Mucosa of rectum (tissue), 2 donors: ENCODE measurements at regions not wholly inside any gene's neighbourhood (a gene's known extent, or its start where the extent isn't known, plus 50 kb on each side); places are given as distances from the start of the nearest gene placed in this dataset.
"Not testable (repeated sequence)": the region's sequence is repeated elsewhere in the genome, so short reads cannot be mapped to it uniquely, and the experiment has no call there.

Experiments used
- H3K27ac ChIP-seq, 2 donors: one replicate each; pipeline ENCODE4 v1.7.0; 2013; ENCODE audit warnings: inconsistent platforms in 2 of 2, low read depth in 2 of 2, low read length in 2 of 2
- H3K27me3 ChIP-seq, 2 donors: one replicate each; pipeline ENCODE4 v1.7.0; 2013; ENCODE audit warnings: low read length in 2 of 2; ENCODE audit not compliant: control insufficient read depth in 2 of 2, insufficient read depth in 2 of 2
- H3K36me3 ChIP-seq, 2 donors: one replicate each; pipeline ENCODE4 v1.7.0; 2013; ENCODE audit warnings: low read length in 2 of 2; ENCODE audit not compliant: control insufficient read depth in 2 of 2, insufficient read depth in 2 of 2
- H3K4me1 ChIP-seq, 2 donors: one replicate each; pipeline ENCODE4 v1.7.0; 2013; ENCODE audit warnings: low read length in 2 of 2, mild to moderate bottlenecking in 1 of 2; ENCODE audit not compliant: control insufficient read depth in 2 of 2, insufficient read depth in 2 of 2
- H3K4me3 ChIP-seq, 2 donors: one replicate each; pipeline ENCODE4 v1.7.0; 2013; ENCODE audit warnings: low read length in 2 of 2
- H3K9ac ChIP-seq, 2 donors: one replicate each; pipeline ENCODE4 v1.7.0; 2013; ENCODE audit warnings: low read length in 2 of 2, low read depth in 1 of 2, mild to moderate bottlenecking in 1 of 2
- H3K9me3 ChIP-seq, 2 donors: one replicate each; pipeline ENCODE4 v1.7.0; 2013; ENCODE audit warnings: low read length in 2 of 2; ENCODE audit not compliant: control insufficient read depth in 2 of 2
- donor health status: healthy.
- donor health status: Normal muscosa, but diverticular disease.

DNA sequence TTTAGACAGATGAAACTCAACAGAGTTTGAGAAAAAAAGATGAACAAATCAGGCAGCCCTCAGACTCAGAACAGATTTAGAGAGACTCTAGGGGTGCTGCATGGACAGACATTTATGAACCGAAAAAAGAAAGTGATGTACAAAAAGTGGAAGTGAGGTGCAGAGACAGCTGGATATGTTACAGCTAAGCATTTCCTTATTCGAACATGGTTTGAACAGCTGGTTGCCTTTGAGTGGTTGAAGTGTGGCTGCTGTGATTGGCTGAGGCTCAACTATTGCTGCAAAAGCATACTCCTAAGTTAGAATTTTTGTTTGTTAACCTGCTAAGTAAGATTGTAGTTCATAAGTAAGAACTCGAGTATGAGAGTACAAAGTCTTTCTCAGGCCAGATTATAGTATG is 331.5 kb upstream of the PABPC4L start:
- Histone ChIP-seq H3K27ac (no peak overlapping the region), H3K27me3 (no peaks in the 10 kb centered on the region), H3K36me3 (no peaks in the 10 kb centered on the region), H3K9ac (no peak overlapping the region), H3K4me1 (no peaks in the 10 kb centered on the region), H3K4me3 (no peak overlapping the region), H3K9me3 (no peaks in the 10 kb centered on the region)

DNA sequence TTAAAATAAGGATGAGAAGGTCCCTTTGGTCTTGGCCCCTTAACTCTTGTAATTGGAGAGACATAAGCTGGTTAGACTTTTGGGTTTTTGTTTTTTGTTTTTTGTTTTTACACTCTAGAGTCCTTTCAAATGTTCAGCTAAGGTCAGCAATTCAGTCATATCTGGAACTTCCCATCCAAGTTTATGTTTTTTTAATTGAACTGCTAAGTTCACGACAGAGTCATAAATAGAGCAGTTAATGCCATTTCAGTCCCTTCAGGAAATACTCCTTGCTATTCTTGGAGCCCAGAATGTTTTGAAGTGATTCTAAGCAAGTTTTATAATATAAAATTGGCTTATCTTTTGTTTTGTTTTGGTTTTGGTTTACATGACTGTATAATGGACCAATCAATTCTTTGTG is 329.4 kb upstream of the PABPC4L start:
- Histone ChIP-seq H3K27ac (no peak overlapping the region), H3K4me1 (no peaks in the 10 kb centered on the region), H3K4me3 (no peak overlapping the region), H3K9me3 (no peaks in the 10 kb centered on the region), H3K9ac (no peak overlapping the region), H3K27me3 (no peaks in the 10 kb centered on the region), H3K36me3 (no peaks in the 10 kb centered on the region)

- H3K4me1 ChIP-seq, result no peaks in the 10 kb centered on the region
- no peak overlapping the region for H3K4me3 ChIP-seq
- no peak overlapping the region for H3K9ac ChIP-seq
- no peaks in the 10 kb centered on the region for H3K9me3 ChIP-seq
- no peaks in the 10 kb centered on the region for H3K27me3 ChIP-seq
- no peak overlapping the region for H3K27ac ChIP-seq
- H3K36me3 ChIP-seq, result no peaks in the 10 kb centered on the region
These were observed 328.0 kb upstream of the PABPC4L start for GRCh38 chr4:134529629-134530028.

DNA sequence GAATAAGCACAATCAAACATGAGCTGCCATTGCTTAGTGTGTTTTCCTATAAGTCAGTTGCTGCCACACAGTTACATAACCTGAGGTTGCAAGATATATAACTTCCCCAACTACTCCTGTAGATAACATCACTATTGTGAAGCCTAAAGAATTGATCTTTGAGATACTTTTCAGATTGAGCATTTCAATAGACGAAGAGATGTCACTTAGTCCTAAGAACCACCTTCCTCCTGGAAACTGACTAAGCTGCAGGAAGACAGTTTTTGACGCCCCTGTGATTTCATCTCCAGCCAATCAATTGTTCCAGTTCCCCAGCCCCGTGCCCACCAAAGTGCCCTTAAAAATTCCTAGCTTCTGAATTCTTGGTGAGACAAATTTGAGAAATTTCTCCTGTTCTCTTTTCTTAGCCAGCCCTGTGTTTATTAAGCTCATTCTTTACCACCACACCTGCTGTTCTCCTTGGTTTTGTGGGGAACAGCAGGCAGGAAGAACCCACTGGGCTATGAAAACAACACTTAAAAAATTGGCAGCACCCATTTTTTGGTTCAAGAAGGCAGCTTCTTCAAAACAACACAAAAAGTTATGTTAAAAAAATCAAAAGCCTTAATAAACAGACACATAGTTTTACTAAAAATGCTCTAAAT is 317.1 kb upstream of the PABPC4L start:
- Histone ChIP-seq H3K4me3 (no peak overlapping the region), H3K36me3 (no peaks in the 10 kb centered on the region), H3K27me3 (no peaks in the 10 kb centered on the region), H3K9me3 (no peaks in the 10 kb centered on the region), H3K4me1 (no peaks in the 10 kb centered on the region), H3K27ac (no peak overlapping the region), H3K9ac (no peak overlapping the region)

DNA sequence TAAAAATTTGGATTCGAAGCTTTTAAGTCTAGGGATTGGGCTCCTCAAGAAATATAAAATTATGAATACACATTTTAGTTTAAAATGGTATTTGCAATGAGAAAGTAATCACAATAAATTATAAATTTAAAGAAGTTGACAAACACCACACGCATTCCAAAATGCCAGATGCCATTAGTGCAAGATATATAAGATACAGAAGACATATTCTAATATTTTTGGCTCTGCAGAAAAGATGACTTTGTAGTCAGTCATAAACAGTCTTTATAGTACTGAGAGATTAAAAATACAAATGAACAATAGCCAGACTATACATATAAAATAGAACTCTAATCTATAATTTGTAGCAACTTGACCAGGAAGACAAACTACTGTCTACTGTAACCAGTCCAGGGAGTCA is 309.0 kb upstream of the PABPC4L start:
- Histone ChIP-seq H3K4me1 (no peaks in the 10 kb centered on the region), H3K9me3 (no peaks in the 10 kb centered on the region), H3K27ac (no peak overlapping the region), H3K4me3 (no peak overlapping the region), H3K36me3 (no peaks in the 10 kb centered on the region), H3K9ac (no peak overlapping the region), H3K27me3 (no peaks in the 10 kb centered on the region)

GRCh38 chr4:134505511-134505910 is 303.9 kb upstream of the PABPC4L start:
- Histone ChIP-seq H3K27ac (no peak overlapping the region), H3K9me3 (no peaks in the 10 kb centered on the region), H3K36me3 (no peaks in the 10 kb centered on the region), H3K4me1 (no peaks in the 10 kb centered on the region), H3K9ac (no peak overlapping the region), H3K4me3 (no peak overlapping the region), H3K27me3 (no peaks in the 10 kb centered on the region)

DNA sequence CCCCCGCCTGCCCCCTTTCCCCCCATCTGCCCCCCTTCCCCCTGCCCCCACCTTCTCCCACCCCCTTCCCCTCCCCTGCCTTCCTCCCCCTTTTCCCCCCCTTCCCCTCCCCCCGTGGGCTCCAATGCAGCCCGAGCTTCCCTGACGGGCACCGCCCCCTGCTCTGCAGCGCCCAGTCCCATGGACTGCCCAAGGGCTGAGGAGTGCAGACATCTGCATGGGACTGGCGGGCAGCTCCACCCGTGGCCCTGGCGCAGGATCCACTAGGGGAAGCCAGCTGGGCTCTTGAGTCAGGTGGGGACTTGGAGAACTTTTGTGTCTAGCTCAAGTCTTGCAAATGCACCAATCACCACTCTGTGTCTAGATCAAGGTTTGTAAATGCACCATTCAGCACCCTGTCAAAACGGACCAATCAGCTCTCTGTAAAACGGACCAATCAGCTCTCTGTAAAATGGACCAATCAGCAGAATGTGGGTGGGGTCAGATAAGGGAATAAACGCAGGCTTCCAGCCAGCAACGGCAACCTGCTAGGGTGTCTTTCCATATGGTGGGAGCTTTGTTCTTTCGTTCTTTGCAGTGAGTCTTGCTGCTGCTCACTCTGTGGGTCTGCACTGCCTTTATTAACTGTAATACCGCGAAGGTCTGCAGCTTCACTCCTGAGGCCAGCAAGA is 300.5 kb upstream of the PABPC4L start:
- Histone ChIP-seq H3K9me3 (no peaks in the 10 kb centered on the region), H3K4me3 (no peak overlapping the region), H3K27ac (no peak overlapping the region), H3K9ac (no peak overlapping the region), H3K27me3 (no peaks in the 10 kb centered on the region), H3K4me1 (no peaks in the 10 kb centered on the region), H3K36me3 (no peaks in the 10 kb centered on the region)

GRCh38 chr4:134501488-134501887 is 299.9 kb upstream of the PABPC4L start:
- not testable (repeated sequence) for H3K27me3 ChIP-seq, H3K36me3 ChIP-seq, H3K9me3 ChIP-seq, H3K4me1 ChIP-seq, H3K9ac ChIP-seq, H3K27ac ChIP-seq, H3K4me3 ChIP-seq

DNA sequence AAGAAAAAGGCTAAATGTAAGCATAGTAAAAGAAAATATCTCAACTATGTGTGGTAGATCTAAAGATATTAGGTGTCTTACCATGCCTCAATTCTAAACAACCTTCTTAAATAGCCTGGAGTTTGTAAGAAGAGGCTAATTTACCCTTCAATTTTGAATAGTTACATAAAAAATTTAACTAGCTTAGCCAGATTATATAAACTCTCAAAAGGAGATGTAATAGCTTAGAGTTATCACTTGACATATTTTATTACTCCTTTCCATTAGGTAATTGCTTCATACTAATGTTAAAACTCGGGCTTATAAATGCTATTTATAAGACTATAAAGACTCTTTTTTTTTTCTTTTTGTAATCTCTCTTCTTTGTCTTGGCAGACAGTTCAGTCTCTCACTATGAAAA is 297.5 kb upstream of the PABPC4L start:
- H3K4me3 ChIP-seq, result no peak overlapping the region
- H3K9me3 ChIP-seq, result no peaks in the 10 kb centered on the region
- H3K9ac ChIP-seq, result no peak overlapping the region
- H3K4me1 ChIP-seq, result no peaks in the 10 kb centered on the region
- H3K27ac ChIP-seq, result no peak overlapping the region
- H3K27me3 ChIP-seq, result no peaks in the 10 kb centered on the region
- no peaks in the 10 kb centered on the region for H3K36me3 ChIP-seq

DNA sequence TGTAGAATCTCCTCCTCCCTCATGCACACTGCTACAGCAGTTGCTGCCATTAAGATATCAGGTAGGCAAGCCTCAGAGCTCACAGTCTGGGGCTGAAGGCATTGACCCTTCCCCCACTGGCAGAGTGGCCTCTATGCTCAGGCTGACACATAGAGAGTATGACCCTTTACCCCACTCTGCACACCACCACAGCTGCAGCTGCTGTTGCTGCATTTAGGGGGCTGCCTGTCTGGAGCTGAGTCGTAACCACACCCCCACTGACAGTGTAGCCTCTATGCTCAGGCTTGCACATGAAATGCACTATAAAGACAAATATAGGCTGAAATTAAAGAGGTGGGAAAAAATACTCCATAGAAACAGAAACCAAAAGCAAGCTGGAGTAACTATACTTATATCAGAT is 289.3 kb upstream of the PABPC4L start:
- Histone ChIP-seq H3K27ac (no peak overlapping the region), H3K4me3 (no peak overlapping the region), H3K9ac (no peak overlapping the region), H3K27me3 (no peaks in the 10 kb centered on the region), H3K4me1 (no peaks in the 10 kb centered on the region), H3K9me3 (no peaks in the 10 kb centered on the region), H3K36me3 (no peaks in the 10 kb centered on the region)
